ENCODE measurements at regions not wholly inside any gene's neighbourhood (a gene's known extent, or its start where the extent isn't known, plus 50 kb on each side); places are given as distances from the start of the nearest gene placed in this dataset.
"Not testable (repeated sequence)": the region's sequence is repeated elsewhere in the genome, so short reads cannot be mapped to it uniquely, and the experiment has no call there.

- H3K36me3 ChIP-seq (ENCODE audit: control insufficient read depth, insufficient read depth, low read length); H3K4me1 ChIP-seq (ENCODE audit: control insufficient read depth, insufficient read depth, low read length); H3K9me3 ChIP-seq (ENCODE audit: control insufficient read depth, low read depth, low read length); DNase-seq; H3K27ac ChIP-seq (ENCODE audit: low read length); H3K4me3 ChIP-seq (ENCODE audit: low read length): not testable (repeated sequence)
- peaks cover 12% of the 10 kb centered on the region for H3K27me3 ChIP-seq (ENCODE audit: control insufficient read depth, insufficient read depth, low read length)
- no CpG with 5 or more reads among the region's 74 CpGs for WGBS (ENCODE audit: insufficient coverage, low lambda C conversion rate)
These were observed 1634.4 kb downstream of the RPIA start for GRCh38 chr2:90325796-90326353.

- H3K27me3 ChIP-seq (ENCODE audit: control insufficient read depth, insufficient read depth, low read length); DNase-seq; H3K4me3 ChIP-seq (ENCODE audit: low read length); H3K4me1 ChIP-seq (ENCODE audit: control insufficient read depth, insufficient read depth, low read length); H3K27ac ChIP-seq (ENCODE audit: low read length); H3K9me3 ChIP-seq (ENCODE audit: control insufficient read depth, low read depth, low read length); H3K36me3 ChIP-seq (ENCODE audit: control insufficient read depth, insufficient read depth, low read length): not testable (repeated sequence)
- no CpG with 5 or more reads among the region's 9 CpGs for whole genome bisulfite sequencing (ENCODE audit: insufficient coverage, low lambda C conversion rate)
These were observed 1664.1 kb downstream of the RPIA start for GRCh38 chr2:90355546-90355945.

GRCh38 chr2:90359344-90359743 lies 1667.9 kb downstream of the RPIA start:
- H3K27me3 ChIP-seq (ENCODE audit: control insufficient read depth, insufficient read depth, low read length); H3K4me3 ChIP-seq (ENCODE audit: low read length); H3K36me3 ChIP-seq (ENCODE audit: control insufficient read depth, insufficient read depth, low read length); DNase-seq; H3K4me1 ChIP-seq (ENCODE audit: control insufficient read depth, insufficient read depth, low read length); H3K27ac ChIP-seq (ENCODE audit: low read length); H3K9me3 ChIP-seq (ENCODE audit: control insufficient read depth, low read depth, low read length): not testable (repeated sequence)
- WGBS (ENCODE audit: insufficient coverage, low lambda C conversion rate): no CpG with 5 or more reads among the region's 15 CpGs

- DNase-seq; H3K27me3 ChIP-seq (ENCODE audit: control insufficient read depth, insufficient read depth, low read length); H3K9me3 ChIP-seq (ENCODE audit: control insufficient read depth, low read depth, low read length); H3K27ac ChIP-seq (ENCODE audit: low read length); H3K4me1 ChIP-seq (ENCODE audit: control insufficient read depth, insufficient read depth, low read length); H3K36me3 ChIP-seq (ENCODE audit: control insufficient read depth, insufficient read depth, low read length); H3K4me3 ChIP-seq (ENCODE audit: low read length): not testable (repeated sequence)
- WGBS (ENCODE audit: insufficient coverage, low lambda C conversion rate): no CpG with 5 or more reads among the region's 93 CpGs
These were observed 1668.6 kb downstream of the RPIA start for GRCh38 chr2:90359887-90360730.

GRCh38 chr2:90360731-90361035 lies 1669.2 kb downstream of the RPIA start:
- H3K4me1 ChIP-seq (ENCODE audit: control insufficient read depth, insufficient read depth, low read length); H3K4me3 ChIP-seq (ENCODE audit: low read length); H3K9me3 ChIP-seq (ENCODE audit: control insufficient read depth, low read depth, low read length); H3K36me3 ChIP-seq (ENCODE audit: control insufficient read depth, insufficient read depth, low read length); H3K27me3 ChIP-seq (ENCODE audit: control insufficient read depth, insufficient read depth, low read length); DNase-seq; H3K27ac ChIP-seq (ENCODE audit: low read length): not testable (repeated sequence)
- WGBS (ENCODE audit: insufficient coverage, low lambda C conversion rate): no CpG with 5 or more reads among the region's 30 CpGs

Measured in large intestine (tissue), 3 donors.